ENCODE measurements at regions not wholly inside any gene's neighbourhood (a gene's known extent, or its start where the extent isn't known, plus 50 kb on each side); places are given as distances from the start of the nearest gene placed in this dataset.

GRCh38 chrX:3465017-3465416 lies 118.6 kb upstream of the MXRA5 start:
- no peaks in the 10 kb centered on the region for H3K27me3 ChIP-seq
- H3K27ac ChIP-seq = no peak overlapping the region
- no peak for DNase-seq
- no peak for TF ChIP-seq POLR2A (IDR thresholded peaks at IDR 0.05)
- TF ChIP-seq CTCF (IDR thresholded peaks at IDR 0.05) = no peak
- no peaks in the 10 kb centered on the region for H3K9me3 ChIP-seq
- no peaks in the 10 kb centered on the region for H3K36me3 ChIP-seq
- intact Hi-C loops (cut with DNase I; ENCODE audit: low total_unique reads) = no loop called here
- no peak overlapping the region for H3K4me3 ChIP-seq
- no peaks in the 10 kb centered on the region for H3K4me1 ChIP-seq

GRCh38 chrX:3462166-3462508 lies 115.7 kb upstream of the MXRA5 start:
- no peak for DNase-seq
- no peaks in the 10 kb centered on the region for H3K27me3 ChIP-seq
- H3K27ac ChIP-seq = peak overlapping the region in 1 of 2 donors; percentile 26
- no peaks in the 10 kb centered on the region for H3K9me3 ChIP-seq
- no peaks in the 10 kb centered on the region for H3K4me1 ChIP-seq
- H3K36me3 ChIP-seq = no peaks in the 10 kb centered on the region
- TF ChIP-seq POLR2A (IDR thresholded peaks at IDR 0.05) = no peak
- no peak for TF ChIP-seq CTCF (IDR thresholded peaks at IDR 0.05)
- intact Hi-C loops (cut with DNase I; ENCODE audit: low total_unique reads) = no loop called here
- no peak overlapping the region for H3K4me3 ChIP-seq

GRCh38 chrX:3461397-3462165 lies 115.1 kb upstream of the MXRA5 start:
- no peak for TF ChIP-seq POLR2A (IDR thresholded peaks at IDR 0.05)
- no peak for TF ChIP-seq CTCF (IDR thresholded peaks at IDR 0.05)
- intact Hi-C loops (cut with DNase I; ENCODE audit: low total_unique reads) = no loop called here

GRCh38 chrX:3455796-3456195 lies 109.3 kb upstream of the MXRA5 start:
- Histone ChIP-seq H3K36me3 (no peaks in the 10 kb centered on the region), H3K9me3 (no peaks in the 10 kb centered on the region), H3K27me3 (no peaks in the 10 kb centered on the region), H3K4me1 (no peaks in the 10 kb centered on the region), H3K4me3 (no peak overlapping the region), H3K27ac (no peak overlapping the region)
- DNase-seq = no peak
- intact Hi-C loops (cut with DNase I; ENCODE audit: low total_unique reads) = no loop called here
- TF ChIP-seq CTCF (IDR thresholded peaks at IDR 0.05) (no peak), POLR2A (IDR thresholded peaks at IDR 0.05) (no peak)

More at GRCh38 chrX:3461397-3462165, 115.1 kb upstream of the MXRA5 start:
- Histone ChIP-seq H3K36me3 (no peaks in the 10 kb centered on the region), H3K9me3 (no peaks in the 10 kb centered on the region), H3K4me3 (no peak overlapping the region), H3K27ac (peak overlapping the region; percentile 17 to 26), H3K27me3 (no peaks in the 10 kb centered on the region), H3K4me1 (no peaks in the 10 kb centered on the region)
- no peak for DNase-seq

- H3K4me1 ChIP-seq = no peaks in the 10 kb centered on the region
- no peak overlapping the region for H3K4me3 ChIP-seq
- H3K36me3 ChIP-seq = no peaks in the 10 kb centered on the region
- H3K9me3 ChIP-seq = no peaks in the 10 kb centered on the region
- H3K27me3 ChIP-seq = no peaks in the 10 kb centered on the region
- no peak overlapping the region for H3K27ac ChIP-seq
- intact Hi-C loops (cut with DNase I; ENCODE audit: low total_unique reads) = no loop called here
- TF ChIP-seq POLR2A (IDR thresholded peaks at IDR 0.05) (no peak), CTCF (IDR thresholded peaks at IDR 0.05) (no peak)
- DNase-seq = no peak
These were observed 105.1 kb upstream of the MXRA5 start for GRCh38 chrX:3451571-3451970.
